Epithelial cell of esophagus (primary cell): ENCODE measurements at regions not wholly inside any gene's neighbourhood (a gene's known extent, or its start where the extent isn't known, plus 50 kb on each side); places are given as distances from the start of the nearest gene placed in this dataset.
"Not testable (repeated sequence)": the region's sequence is repeated elsewhere in the genome, so short reads cannot be mapped to it uniquely, and the experiment has no call there.

ENCODE experiments used
- DNase-seq: peaks from one replicate; pipeline ENCODE4 v3.0.0; 2010; ENCODE audit warnings: low read depth
- H3K4me3 ChIP-seq: 2 replicates; pipeline ENCODE4 v1.5.1; 2011; ENCODE audit warnings: mild to moderate bottlenecking, low read length, control low read depth
- CTCF ChIP-seq: IDR thresholded peaks from 2 replicates; pipeline ENCODE4 v1.5.1; 2011; ENCODE audit warnings: low read depth, mild to moderate bottlenecking, low read length, control low read depth, inconsistent platforms; ENCODE audit not compliant: insufficient read depth; ENCODE audit errors: missing control alignments

GRCh38 chr20:50446351-50447101 lies 63.7 kb upstream of the PTPN1 start:
- H3K4me3 ChIP-seq, result no peak overlapping the region
- TF ChIP-seq CTCF, result no peak
- no peak for DNase-seq

GRCh38 chr20:50447102-50447804 lies 62.9 kb upstream of the PTPN1 start:
- no peak overlapping the region for H3K4me3 ChIP-seq
- no peak for DNase-seq
- no peak for TF ChIP-seq CTCF

GRCh38 chr20:50447817-50448216 lies 62.4 kb upstream of the PTPN1 start:
- TF ChIP-seq CTCF, result no peak
- no peak for DNase-seq
- no peak overlapping the region for H3K4me3 ChIP-seq

GRCh38 chr20:50448625-50449403 lies 61.4 kb upstream of the PTPN1 start:
- DNase-seq, H3K4me3 ChIP-seq: not testable (repeated sequence)

GRCh38 chr20:50449738-50450492 lies 60.3 kb upstream of the PTPN1 start:
- no peak for DNase-seq
- no peak for TF ChIP-seq CTCF

GRCh38 chr20:50450493-50450826 lies 59.7 kb upstream of the PTPN1 start:
- no peak for DNase-seq

More at GRCh38 chr20:50449738-50450492, 60.3 kb upstream of the PTPN1 start:
- H3K4me3 ChIP-seq, result no peak overlapping the region

More at GRCh38 chr20:50450493-50450826, 59.7 kb upstream of the PTPN1 start:
- no peak for TF ChIP-seq CTCF
- no peak overlapping the region for H3K4me3 ChIP-seq
